VCaP (cell line): ENCODE measurements at regions not wholly inside any gene's neighbourhood (a gene's known extent, or its start where the extent isn't known, plus 50 kb on each side); places are given as distances from the start of the nearest gene placed in this dataset.

ENCODE experiments used
- H3K27ac ChIP-seq: fragments of 450-650 bp; 2 replicates; pipeline ENCODE4 v1.5.1; 2017
- TF ChIP-seq, protein P1 (sequence below): fragments of 450-650 bp; conservative IDR thresholded peaks from 2 replicates; pipeline ENCODE4 v1.5.1; 2017; ENCODE audit warnings: mild to moderate bottlenecking, moderate library complexity

DNA sequence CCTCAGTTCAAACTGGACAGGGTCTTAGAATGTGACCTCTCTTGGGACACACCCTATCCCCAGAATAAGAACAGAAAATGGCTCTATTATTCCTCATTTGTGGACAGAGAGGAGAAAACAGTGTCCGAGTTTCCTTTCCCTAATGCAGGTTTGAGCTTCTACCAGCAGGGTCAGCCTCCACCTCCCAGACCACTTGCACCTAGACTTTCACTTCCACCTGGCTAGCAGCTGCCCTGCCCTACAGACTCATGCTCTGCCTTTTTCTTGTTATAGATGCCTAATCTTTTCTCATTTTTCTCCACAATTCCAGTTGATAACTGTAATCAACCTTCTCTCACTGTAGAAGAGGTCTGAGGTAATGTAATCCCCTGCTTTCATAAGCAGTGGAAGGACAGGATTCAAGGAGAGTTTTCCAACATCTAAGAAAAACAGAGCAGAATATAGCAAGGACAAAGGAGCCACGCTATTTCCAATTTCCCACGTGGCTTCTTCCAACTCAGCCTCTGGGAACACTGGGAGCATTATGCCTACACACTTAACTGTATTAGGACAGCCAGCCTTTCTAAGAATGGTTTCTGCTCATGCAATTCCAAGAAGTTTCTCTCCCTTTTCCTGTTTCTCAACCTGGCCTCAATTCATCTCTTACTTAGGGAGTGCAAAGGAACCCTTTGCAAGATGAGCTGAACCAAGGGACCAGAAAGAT lies 239.8 kb downstream of the BCL11A start:
- TF ChIP-seq, protein P1, sequence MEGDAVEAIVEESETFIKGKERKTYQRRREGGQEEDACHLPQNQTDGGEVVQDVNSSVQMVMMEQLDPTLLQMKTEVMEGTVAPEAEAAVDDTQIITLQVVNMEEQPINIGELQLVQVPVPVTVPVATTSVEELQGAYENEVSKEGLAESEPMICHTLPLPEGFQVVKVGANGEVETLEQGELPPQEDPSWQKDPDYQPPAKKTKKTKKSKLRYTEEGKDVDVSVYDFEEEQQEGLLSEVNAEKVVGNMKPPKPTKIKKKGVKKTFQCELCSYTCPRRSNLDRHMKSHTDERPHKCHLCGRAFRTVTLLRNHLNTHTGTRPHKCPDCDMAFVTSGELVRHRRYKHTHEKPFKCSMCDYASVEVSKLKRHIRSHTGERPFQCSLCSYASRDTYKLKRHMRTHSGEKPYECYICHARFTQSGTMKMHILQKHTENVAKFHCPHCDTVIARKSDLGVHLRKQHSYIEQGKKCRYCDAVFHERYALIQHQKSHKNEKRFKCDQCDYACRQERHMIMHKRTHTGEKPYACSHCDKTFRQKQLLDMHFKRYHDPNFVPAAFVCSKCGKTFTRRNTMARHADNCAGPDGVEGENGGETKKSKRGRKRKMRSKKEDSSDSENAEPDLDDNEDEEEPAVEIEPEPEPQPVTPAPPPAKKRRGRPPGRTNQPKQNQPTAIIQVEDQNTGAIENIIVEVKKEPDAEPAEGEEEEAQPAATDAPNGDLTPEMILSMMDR, result no peak

DNA sequence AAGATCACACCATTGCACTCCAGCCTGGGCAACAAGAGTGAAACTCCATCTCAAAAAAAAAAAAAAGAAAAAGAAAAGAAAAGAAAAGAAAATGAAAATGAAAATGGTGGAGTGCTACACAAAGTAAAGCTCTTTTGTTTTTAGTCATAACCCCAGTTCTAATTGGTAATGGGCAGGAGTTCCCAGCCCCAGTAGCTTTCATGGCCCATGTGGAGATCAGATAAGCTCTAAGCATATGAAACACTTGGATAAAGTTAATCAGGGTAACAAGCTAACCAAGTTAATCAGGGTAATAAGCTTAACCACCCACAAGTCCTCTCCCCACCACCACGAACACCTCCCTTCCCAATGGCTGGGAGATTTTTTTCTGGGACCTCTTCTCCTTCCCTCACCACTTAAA lies 240.8 kb downstream of the BCL11A start:
- TF ChIP-seq, protein P1, result no peak
- no peak overlapping the region for H3K27ac ChIP-seq

More for the DNA sequence above, 239.8 kb downstream of the BCL11A start:
- no peak overlapping the region for H3K27ac ChIP-seq

DNA sequence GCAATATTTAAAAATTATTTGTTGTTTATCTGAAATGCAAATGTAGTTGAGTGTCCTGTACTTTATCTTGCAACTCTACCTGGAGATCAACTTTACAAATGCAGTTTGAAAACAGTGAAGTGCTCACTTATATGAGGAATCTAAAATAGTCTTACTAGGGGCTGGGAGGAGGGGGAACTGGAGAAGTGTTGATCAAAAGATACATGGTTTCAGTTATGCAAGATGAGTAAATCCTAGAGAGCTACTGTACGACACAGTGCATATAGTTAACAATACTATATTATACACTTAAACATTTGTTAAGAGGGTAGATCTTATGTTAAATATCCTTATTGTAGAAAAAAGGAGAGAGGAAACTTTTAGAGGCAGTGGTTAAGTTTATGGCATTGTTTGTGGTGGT lies 241.9 kb downstream of the BCL11A start:
- no peak overlapping the region for H3K27ac ChIP-seq
- TF ChIP-seq, protein P1, result no peak

DNA sequence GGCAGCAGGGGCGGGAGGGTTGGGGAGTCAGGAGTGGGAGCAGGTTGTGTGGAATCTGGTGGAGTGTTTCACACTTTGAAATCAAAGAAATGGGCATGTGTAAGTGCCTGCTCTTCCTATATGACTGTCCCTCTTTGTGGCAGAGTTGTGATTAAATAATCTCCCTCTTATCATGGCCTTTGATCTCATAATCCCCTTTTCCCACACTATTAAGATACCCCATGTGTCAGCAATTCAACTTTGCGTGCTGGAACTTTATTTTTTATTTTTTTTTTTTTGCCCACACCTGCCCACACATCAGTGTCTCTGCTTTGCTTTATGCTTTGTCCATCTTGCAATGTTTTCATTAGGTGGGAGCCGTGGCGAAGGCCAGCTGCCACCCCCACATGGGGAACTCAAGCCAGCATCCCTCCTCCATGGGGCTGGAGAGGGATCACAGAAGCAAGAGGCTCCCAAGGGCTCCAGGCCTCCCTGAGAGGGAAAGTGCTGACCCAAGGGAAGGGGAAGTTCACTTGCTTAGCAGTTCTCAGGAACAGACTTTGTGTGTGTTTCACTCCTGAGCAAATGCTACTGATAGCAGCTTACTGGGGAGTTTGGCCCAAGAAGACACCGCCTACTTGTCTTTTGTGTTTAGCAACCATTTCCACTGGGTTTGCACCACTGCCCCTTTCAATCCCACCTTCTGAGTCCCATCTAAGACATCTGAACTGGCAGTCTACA lies 243.4 kb downstream of the BCL11A start:
- no peak overlapping the region for H3K27ac ChIP-seq
- TF ChIP-seq, protein P1, result no peak

DNA sequence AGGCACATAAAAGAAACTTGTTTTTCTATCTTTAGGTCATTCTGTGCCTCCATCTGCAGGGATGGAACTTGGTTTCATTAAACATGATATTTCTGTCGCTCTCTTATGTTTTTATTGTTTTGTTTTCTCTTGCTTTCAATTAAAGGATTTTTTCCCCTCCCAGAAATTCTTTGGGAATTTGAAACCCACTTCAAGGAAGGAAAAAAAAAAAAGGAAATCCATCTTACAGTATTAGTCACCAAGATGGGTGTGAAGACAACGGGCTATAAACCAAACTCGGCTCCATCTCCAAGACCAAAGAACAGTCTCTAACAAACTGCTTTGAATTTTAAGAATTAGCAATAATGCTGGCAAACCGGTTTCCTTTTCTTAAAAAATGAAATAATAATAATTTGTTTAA lies 244.1 kb downstream of the BCL11A start:
- TF ChIP-seq, protein P1, result no peak
- no peak overlapping the region for H3K27ac ChIP-seq

DNA sequence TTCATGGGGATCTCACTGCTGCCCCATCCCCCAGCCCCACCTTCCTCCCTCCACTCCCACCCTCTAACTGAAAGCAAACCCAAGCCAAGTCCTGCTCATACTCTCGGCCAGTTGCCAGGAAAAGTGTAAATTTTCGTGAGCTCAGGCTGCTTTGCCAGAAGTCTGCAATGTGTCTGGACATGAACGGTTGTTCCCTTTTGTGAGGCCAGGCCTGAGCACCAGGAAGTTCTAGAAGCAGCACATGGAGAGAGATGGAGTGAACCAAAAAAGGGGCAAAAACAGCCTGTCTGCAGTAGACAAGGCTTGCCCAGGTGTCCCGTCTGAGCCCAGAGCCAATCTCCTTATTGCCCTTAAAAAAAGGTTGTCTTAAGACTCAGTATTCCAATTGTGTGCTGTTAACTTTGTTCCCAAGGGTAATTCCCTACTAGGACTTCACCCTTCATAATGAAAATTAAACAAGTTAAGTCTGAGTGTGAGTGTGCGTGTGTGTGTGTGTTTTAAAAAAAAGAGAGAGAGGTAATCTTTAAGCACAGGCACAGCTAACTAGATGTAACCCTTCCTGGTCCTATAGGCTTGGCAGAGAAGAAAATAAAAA lies 247.1 kb downstream of the BCL11A start:
- no peak overlapping the region for H3K27ac ChIP-seq
- TF ChIP-seq, protein P1, result no peak

DNA sequence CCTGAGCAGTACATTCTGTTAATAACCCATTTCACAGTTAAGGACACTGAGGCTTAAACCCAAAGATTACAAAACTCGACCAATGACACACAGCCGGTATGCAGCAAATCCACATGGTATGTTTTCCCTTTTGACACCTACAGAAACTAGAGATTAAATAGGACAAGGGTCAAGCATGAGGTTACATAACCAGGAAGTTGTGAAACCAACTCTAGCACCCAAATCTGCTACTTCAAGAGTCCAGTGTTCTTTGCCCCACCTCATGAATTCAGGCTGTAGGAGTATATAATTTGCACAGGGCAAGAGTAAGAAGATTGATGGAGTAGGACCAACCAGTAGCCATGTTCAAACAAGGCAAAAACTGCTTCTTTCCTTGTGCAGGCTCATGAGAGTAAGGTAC lies 249.8 kb downstream of the BCL11A start:
- H3K27ac ChIP-seq, result no peak overlapping the region
- TF ChIP-seq, protein P1, result no peak
